ENCODE measurements at regions not wholly inside any gene's neighbourhood (a gene's known extent, or its start where the extent isn't known, plus 50 kb on each side); places are given as distances from the start of the nearest gene placed in this dataset.

GRCh38 chr2:187117483-187117882 lies 268.5 kb upstream of the ZSWIM2 start:
- TF ChIP-seq CTCF (IDR thresholded peaks at IDR 0.05), result no peak
- TF ChIP-seq POLR2AphosphoS5 (IDR thresholded peaks at IDR 0.05), result no peak
- TF ChIP-seq POLR2A (IDR thresholded peaks at IDR 0.05), result no peak
- TF ChIP-seq EP300 (IDR thresholded peaks at IDR 0.05), result no peak

Measured in upper lobe of left lung (tissue), 4 donors.